ENCODE measurements at regions not wholly inside any gene's neighbourhood (a gene's known extent, or its start where the extent isn't known, plus 50 kb on each side); places are given as distances from the start of the nearest gene placed in this dataset.

DNA sequence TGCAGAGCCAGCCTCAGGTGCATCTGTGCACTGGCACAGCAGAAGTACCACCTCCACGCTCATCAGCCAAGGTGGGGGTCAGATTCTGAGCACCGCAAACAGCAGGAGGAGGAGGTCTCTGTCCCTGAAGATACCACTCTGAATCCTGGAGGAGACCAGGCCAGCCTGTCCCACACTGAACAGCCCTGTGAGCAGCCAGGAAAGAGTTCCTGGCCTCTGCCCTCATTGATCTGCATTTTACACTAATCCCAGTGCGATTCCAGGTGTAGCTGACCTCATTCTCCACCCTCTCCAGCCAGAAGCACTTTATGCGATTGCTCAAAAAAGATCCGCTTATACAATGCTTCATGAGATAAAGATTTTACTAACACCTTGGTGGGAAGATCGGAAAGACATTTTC is 99.1 kb upstream of the CACUL1 start:
- 77% methylated on average over 6 of the region's 6 CpGs for WGBS (ENCODE audit: low lambda C conversion rate)
- Histone ChIP-seq H3K9ac (no peak overlapping the region), H3K79me2 (ENCODE audit: insufficient read depth) (no peaks in the 10 kb centered on the region), H3F3A (replicated peaks; ENCODE audit: insufficient read depth) (no peaks in the 10 kb centered on the region), H3K27me3 (ENCODE audit: insufficient read depth) (no peaks in the 10 kb centered on the region), H3K9me3 (no peaks in the 10 kb centered on the region), H3K4me3 (ENCODE audit: low read depth in 2 of 2, low read length in 1 of 2) (no peak overlapping the region), H3K36me3 (replicated peaks in 1 of 2; ENCODE audit: control insufficient read depth in 1 of 2, insufficient read depth in 2 of 2, low read length in 1 of 2) (no peaks in the 10 kb centered on the region), H3K4me2 (no peak overlapping the region), H2AFZ (ENCODE audit: low read depth) (no peak overlapping the region), H3K9me2 (no peaks in the 10 kb centered on the region), H3K27ac (ENCODE audit: low read depth in 2 of 2, low read length in 1 of 2) (no peak overlapping the region), H3K4me1 (ENCODE audit: control insufficient read depth in 1 of 2, insufficient read depth in 2 of 2, low read depth in 1 of 2, low read length in 1 of 2) (no peaks in the 10 kb centered on the region), H4K20me1 (ENCODE audit: insufficient read depth) (no peaks in the 10 kb centered on the region)
- no peak for DNase-seq
- POLR2A ChIA-PET = no interaction called here
- TF ChIP-seq EZH2phosphoT487 (IDR thresholded peaks at IDR 0.05; ENCODE audit: borderline replicate concordance, low read depth) = no peak
- CTCF ChIA-PET = interaction anchor here (1.4 kb wide), 1 partner anchor 11 kb away, joined by 3 read pairs; no protein-coding TSS in a partner anchor

DNA sequence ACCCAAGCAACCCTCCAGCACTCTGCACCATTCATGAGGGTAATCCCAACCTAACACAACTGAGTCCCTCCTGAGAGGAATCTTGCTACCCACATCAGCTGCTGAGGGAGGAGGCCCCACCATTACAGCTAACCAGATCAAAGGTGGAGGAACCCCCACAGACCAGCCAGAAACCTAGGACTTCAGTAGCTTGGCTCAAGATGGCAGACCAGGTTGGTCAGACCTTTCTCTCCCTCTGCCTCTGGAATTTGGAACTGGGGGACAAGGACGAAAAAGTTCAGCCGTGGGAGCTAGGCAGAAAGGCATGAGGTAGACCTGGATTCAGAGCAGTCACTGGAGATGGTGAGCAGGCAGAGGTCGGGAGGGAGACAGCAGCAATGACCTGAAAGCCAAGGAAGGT is 101.3 kb upstream of the CACUL1 start:
- Histone ChIP-seq H3K9me3 (no peaks in the 10 kb centered on the region), H3K4me3 (ENCODE audit: low read depth in 2 of 2, low read length in 1 of 2) (no peak overlapping the region), H3K27ac (ENCODE audit: low read depth in 2 of 2, low read length in 1 of 2) (no peak overlapping the region), H3K79me2 (ENCODE audit: insufficient read depth) (no peaks in the 10 kb centered on the region), H3K27me3 (ENCODE audit: insufficient read depth) (no peaks in the 10 kb centered on the region), H3K9ac (no peak overlapping the region), H3K4me1 (ENCODE audit: control insufficient read depth in 1 of 2, insufficient read depth in 2 of 2, low read depth in 1 of 2, low read length in 1 of 2) (no peaks in the 10 kb centered on the region), H3F3A (replicated peaks; ENCODE audit: insufficient read depth) (no peaks in the 10 kb centered on the region), H3K9me2 (no peaks in the 10 kb centered on the region), H3K4me2 (no peak overlapping the region), H4K20me1 (ENCODE audit: insufficient read depth) (no peaks in the 10 kb centered on the region), H3K36me3 (replicated peaks in 1 of 2; ENCODE audit: control insufficient read depth in 1 of 2, insufficient read depth in 2 of 2, low read length in 1 of 2) (no peaks in the 10 kb centered on the region), H2AFZ (ENCODE audit: low read depth) (no peak overlapping the region)
- TF ChIP-seq TAF1 (IDR thresholded peaks at IDR 0.05; ENCODE audit: borderline replicate concordance, low read depth, low read length) (no peak), RAD21 (IDR thresholded peaks at IDR 0.05; ENCODE audit: low read length) (no peak), POLR2AphosphoS5 (IDR thresholded peaks at IDR 0.05; ENCODE audit: low read depth, low read length) (no peak), CHD2 (IDR thresholded peaks at IDR 0.05; ENCODE audit: low read length, partially characterized antibody) (no peak)
- WGBS (ENCODE audit: low lambda C conversion rate) = 23% methylated on average over 3 of the region's 3 CpGs
- ChIA-PET CTCF (interaction anchor here (0.7 kb wide), 1 partner anchor 11 kb away, joined by 3 read pairs; no protein-coding TSS in a partner anchor), POLR2A (no interaction called here)
- DNase-seq = no peak

DNA sequence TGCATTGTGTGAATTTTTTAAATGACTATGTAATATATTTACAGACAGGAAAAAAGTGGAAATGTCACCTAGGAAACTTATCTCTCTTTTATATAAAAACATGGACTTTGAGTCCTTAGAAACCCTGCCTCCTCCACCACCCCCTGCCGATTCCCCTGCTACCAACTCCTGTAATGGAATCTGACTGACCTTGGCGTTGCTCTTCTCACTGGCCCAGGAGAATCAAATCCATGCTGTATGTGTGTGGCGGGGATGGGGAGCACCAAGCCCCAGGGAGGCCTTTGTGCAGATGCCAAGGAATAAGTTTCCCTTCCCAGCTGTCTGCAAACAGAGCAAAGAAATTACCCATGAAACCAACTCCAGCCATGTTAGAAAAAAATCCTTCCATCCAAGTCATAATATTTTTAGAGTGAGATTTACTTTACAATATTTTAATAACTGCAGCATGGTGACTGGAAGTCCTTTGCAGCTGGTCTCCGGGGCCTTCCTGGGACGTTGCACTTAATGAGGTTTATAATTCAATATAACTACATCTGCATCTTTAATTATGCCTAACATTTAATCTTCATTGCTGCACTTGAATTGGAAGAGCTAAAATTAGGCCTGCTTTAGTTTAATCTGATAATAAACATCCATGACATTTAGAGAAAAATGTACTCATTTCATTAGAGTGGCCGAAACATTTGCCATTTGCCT is 111.4 kb upstream of the CACUL1 start:
- Histone ChIP-seq H3K4me2 (no peak overlapping the region), H3K79me2 (ENCODE audit: insufficient read depth) (no peaks in the 10 kb centered on the region), H3F3A (replicated peaks; ENCODE audit: insufficient read depth) (no peaks in the 10 kb centered on the region), H4K20me1 (ENCODE audit: insufficient read depth) (no peaks in the 10 kb centered on the region), H3K9me2 (no peaks in the 10 kb centered on the region), H3K9ac (no peak overlapping the region), H3K36me3 (replicated peaks in 1 of 2; ENCODE audit: control insufficient read depth in 1 of 2, insufficient read depth in 2 of 2, low read length in 1 of 2) (no peaks in the 10 kb centered on the region), H3K4me3 (ENCODE audit: low read depth in 2 of 2, low read length in 1 of 2) (no peak overlapping the region), H3K4me1 (ENCODE audit: control insufficient read depth in 1 of 2, insufficient read depth in 2 of 2, low read depth in 1 of 2, low read length in 1 of 2) (peaks cover 0 to 19% of the 10 kb centered on the region in 2 experiments; a peak in 2 of 4 replicates), H3K27ac (ENCODE audit: low read depth in 2 of 2, low read length in 1 of 2) (no peak overlapping the region), H2AFZ (ENCODE audit: low read depth) (no peak overlapping the region), H3K9me3 (no peaks in the 10 kb centered on the region), H3K27me3 (ENCODE audit: insufficient read depth) (no peaks in the 10 kb centered on the region)
- peak; percentile 58 for DNase-seq
- peak; percentile 20 for TF ChIP-seq TCF12 (IDR thresholded peaks at IDR 0.05)
- peak in 1 of 2 experiments; percentile 81; a peak in 2 of 4 replicates for TF ChIP-seq EP300 (IDR thresholded peaks at IDR 0.05; ENCODE audit: borderline replicate concordance in 1 of 2, low read depth in 1 of 2, low read length in 1 of 2)
- TF ChIP-seq CHD2 (IDR thresholded peaks at IDR 0.05; ENCODE audit: low read length, partially characterized antibody) = peak; percentile 38
- TF ChIP-seq GATA2 (CRISPR knock-in tag; IDR thresholded peaks at IDR 0.05) = peak; percentile 57
- no peak for TF ChIP-seq YY1 (IDR thresholded peaks at IDR 0.05; ENCODE audit: low read depth)
- TF ChIP-seq, protein P1, sequence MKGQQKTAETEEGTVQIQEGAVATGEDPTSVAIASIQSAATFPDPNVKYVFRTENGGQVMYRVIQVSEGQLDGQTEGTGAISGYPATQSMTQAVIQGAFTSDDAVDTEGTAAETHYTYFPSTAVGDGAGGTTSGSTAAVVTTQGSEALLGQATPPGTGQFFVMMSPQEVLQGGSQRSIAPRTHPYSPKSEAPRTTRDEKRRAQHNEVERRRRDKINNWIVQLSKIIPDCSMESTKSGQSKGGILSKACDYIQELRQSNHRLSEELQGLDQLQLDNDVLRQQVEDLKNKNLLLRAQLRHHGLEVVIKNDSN (IDR thresholded peaks at IDR 0.05; ENCODE audit: borderline replicate concordance, low read depth) = no peak
- TF ChIP-seq RCOR1 (IDR thresholded peaks at IDR 0.05; ENCODE audit: low read length) = peak; percentile 88
- TF ChIP-seq TAF1 (IDR thresholded peaks at IDR 0.05; ENCODE audit: borderline replicate concordance, low read depth, low read length) = no peak
- TF ChIP-seq RFX5 (IDR thresholded peaks at IDR 0.05; ENCODE audit: low read length) = no peak
- POLR2A ChIA-PET = no interaction called here
- 17% methylated on average over 6 of the region's 6 CpGs for WGBS (ENCODE audit: low lambda C conversion rate)
- CTCF ChIA-PET = interaction anchor here (0.7 to 2.0 kb wide), 5 partner anchors 8 to 56 kb away, joined by 3 to 7 read pairs (median 3); no protein-coding TSS in a partner anchor
